GM18511 (cell line): ENCODE measurements at regions not wholly inside any gene's neighbourhood (a gene's known extent, or its start where the extent isn't known, plus 50 kb on each side); places are given as distances from the start of the nearest gene placed in this dataset.
A peak's percentile ranks its signal among the peaks of the same experiment; 100 is the strongest.
"Not testable (repeated sequence)": the region's sequence is repeated elsewhere in the genome, so short reads cannot be mapped to it uniquely, and the experiment has no call there.

Source experiments
- ATAC-seq: cut with Tn5 transposase; IDR thresholded peaks from one replicate; pipeline ENCODE4 v1.9.1; 2021; ENCODE audit warnings: mild to moderate bottlenecking, moderate library complexity; ENCODE audit not compliant: unreplicated experiment

DNA sequence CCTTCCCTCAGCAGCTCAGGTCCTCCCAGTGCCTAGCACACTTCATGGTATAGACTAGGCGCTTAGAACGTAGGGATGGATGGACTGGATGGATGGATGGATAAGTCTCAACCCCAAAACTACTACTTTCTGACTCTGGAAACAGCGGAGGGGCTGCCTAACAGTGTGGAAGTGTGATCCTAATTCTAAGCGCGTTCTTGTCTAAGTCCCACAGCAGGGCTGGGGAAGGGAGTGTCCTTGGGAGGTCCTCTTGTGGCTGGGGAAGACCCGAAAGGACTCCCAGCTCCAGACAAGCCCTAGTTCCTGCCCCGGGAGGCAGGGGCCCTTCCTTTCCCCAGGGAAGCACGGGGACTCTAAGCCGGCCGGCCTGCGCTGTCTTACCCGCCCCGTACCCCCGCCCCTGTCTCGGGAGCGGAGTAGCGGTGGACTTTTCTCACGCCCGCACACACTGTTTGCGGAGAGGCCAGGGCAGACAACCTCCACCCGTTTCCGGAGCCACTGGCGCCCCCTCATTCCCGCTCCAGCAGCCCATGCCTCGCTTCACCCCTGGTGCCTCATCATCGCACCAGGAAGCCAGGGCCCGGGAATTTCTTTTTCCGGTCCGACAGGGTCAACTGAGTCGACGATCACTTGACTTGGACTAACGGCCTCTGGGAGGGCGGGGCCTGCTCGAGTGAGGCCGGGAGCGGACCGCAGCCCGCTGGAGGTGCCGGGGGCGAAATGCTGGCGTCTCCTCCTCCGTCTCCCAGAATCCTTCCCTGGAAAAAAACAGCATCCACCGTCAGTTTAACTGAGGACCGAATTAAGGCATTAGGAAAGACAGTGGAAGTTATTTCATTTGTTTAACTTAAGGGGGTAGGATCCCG, 133.3 kb downstream of the TBC1D2B start:
- ATAC-seq: peak; percentile 63

DNA sequence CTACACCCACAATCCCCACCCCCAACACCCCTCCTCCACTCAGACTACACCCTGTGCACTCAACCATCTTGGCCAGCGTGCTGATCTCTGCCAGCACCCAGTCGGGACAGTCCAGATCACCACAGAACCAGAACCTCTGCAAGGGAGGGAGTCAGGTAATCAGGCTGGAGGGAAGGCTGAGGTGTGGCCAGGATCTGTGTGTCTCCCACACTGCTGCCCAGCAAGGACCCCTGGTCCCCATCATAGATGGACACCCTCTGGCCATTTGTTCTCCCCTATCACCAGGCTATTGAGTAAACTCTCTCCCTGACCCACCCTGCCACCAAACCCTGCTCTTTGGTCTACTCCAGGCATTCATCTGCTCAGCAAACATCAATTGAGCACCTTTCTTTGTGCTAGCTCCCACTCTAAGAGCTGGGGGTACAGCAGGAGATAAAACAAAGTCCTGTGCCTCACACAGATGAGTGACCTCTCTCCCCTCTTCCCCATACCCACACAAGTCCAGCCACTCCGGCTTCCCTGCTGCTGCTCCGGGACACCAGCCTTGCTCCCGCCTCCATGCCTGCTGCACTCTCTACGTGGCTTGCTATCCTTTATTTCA, 134.8 kb downstream of the TBC1D2B start:
- no peak for ATAC-seq

DNA sequence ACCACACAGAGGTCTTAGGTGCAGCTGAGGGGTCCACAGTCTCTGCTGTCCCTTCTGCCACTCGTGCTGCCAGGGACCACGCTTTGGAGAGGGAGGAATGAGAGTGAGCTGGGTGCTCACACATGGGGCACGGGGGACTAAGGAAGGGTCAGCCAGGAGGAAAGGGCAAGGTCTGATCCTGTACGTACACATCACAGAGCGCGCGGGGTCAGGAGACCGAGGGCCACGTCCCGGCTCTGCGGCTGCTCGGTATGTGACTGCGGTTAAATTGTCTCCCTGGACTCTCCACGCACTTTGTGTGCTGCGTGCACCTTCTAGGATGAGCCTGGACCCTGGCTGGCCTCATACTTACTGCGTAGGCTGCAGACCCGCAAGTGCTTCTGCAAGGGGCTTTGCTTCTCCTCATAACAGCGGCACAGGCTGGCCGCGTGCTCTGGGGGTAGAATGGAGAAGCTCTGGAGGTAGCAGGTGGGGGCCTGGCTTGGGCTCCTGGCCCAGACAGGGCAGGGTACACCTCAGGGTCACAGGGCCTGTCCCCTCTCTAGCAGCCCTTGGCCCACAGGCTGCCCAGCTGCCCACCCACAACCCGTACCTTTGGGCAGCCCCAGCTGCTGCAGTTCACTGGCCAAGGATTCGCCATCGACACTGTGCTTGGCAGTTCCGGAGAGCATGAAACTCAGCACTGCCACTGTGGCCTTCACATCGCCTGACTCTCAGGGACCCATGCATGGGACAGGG, 136.3 kb downstream of the TBC1D2B start:
- not testable (repeated sequence) for ATAC-seq

DNA sequence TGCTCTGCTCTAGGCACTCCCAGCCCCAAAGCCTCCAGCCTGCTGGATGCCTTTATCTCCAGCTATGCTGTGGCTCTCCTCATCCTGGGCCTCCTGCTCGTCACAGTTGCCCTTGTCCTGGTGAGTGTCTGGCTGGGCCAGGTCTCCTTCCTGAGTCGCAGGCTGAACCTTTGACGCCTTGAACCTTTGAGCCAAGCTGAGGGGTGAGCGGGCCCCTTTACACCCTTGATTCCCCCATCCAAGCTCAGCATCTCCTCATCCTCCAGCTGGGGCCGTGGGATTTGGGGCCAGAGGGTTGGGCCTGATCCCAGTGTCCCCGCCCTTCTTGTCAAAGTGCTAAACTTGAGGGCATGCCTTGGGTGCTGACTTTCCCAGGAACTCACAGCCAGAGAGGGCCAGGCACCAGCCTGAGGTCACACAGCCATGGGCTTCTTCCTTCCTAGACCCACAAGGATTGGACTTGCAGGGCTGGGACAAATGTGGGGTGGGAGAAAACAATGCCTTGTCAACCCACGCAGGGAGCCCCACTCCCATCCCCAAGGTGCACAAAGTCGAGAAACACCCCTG, 137.0 kb downstream of the TBC1D2B start:
- no peak for ATAC-seq

DNA sequence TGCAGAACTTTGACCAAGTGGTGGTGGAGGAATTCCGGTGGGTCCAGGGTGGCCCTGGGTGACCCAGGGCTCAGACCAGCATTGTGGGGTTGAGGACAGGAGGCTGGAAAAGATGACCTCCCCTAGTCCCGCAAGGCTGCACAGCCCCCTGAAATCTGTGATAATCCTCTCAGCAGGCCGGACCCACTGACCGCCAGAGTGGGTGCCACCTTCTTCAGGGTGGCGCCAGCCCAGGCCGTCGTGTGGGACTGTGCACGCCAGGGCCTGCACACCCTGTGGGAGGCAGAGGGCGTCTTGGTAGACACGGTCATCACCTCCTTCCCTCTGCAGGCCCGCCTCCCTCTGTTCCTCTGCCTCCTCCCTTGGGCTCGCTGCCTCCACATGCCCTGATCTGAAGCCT, 137.7 kb downstream of the TBC1D2B start:
- no peak for ATAC-seq

DNA sequence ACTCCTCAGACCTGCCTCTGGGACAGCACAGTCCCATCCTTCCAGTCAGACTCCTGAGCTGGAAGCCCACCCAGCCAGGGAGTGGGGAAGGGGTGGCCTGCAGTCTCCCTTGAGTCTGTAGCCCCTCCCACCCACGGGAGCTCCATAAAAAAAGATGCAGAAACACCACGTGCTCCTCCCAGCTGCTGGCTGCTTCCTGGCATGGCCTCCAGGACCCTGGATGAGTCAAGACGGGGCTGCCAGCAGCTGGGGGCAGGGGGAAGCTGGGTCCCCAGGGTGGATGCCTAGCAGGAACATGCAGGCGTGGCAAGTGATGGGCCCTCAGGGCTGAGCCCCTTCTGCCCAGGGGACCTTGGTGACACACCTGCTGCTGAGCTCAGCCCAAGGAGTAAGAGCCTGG, 138.5 kb downstream of the TBC1D2B start:
- ATAC-seq: not testable (repeated sequence)

DNA sequence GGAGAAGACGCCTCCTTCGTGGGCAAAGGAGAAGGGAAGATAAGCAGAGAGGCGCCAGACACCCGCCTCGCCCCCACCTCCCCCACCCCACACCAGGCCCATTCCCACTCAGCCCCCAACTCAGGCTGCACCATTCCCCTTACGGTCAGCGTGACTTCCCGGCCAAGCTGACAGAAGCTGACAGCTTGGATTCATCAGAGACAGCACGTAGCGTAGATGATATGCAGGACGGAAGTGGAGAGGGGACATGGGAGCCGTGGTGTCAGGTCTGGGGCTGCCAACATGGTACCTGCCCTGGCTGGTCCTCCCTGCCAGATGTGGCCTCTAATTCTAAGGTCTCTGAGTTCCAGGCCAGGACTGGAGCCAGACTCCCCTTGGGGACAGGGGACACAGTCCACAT, 139.0 kb downstream of the TBC1D2B start:
- ATAC-seq: not testable (repeated sequence)

DNA sequence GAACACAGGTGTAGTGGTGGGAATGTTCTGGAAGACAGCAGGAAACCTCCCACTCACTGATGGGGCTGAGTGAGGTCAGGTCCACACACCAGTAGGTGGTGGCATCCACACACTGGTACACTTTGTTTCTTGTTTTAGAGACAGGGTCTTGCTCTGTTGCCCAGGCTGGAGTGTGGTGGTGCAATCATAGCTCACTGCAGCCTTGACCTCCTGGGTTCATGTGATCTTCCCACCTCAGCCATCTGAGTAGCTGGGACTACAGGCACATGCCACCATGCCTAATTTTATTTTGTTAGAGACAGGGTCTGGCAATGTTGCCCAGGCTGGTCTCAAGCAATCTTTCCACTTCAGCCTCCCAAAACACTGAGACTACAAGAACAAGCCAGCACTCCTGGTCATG, 140.9 kb downstream of the TBC1D2B start:
- not testable (repeated sequence) for ATAC-seq

DNA sequence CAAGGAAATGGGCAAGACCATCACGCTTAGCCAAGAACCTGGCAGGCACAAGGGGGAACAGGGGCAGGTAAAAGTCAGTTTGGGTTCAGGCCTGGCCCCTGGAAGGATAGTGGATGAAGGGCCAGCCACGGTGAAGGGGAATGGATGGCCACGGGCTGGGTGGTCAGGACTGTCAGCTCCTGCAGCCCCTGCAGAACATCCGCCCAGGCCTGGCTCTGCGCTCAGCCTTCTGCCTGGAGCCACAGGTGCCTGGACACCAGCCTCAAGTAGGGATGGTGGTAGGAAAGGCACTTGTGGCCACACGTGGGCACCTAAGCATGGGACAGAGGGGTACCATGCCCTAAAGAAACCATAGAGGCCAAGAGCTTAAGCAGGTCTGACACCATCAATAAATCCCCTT, 143.0 kb downstream of the TBC1D2B start:
- ATAC-seq: not testable (repeated sequence)

DNA sequence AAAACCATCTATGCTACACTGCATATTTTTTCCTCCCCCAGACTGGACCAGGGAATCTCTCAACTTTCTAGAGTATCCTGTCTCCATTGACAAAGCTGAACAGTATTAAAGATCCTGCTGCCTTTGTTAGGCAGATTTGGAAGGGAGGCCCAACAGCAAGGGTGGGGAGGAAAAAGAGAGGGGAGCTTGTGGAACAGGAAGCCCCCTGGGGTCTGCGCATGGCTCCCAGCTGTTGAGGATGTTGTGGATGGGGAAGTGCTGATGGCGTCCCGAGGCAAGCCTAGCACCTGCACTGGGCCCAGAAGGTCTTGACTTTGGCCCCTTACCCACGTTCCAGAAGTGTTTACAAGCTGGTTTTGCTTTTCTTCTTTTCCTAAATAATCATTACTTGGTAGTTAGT, 146.6 kb downstream of the TBC1D2B start:
- ATAC-seq: not testable (repeated sequence)

DNA sequence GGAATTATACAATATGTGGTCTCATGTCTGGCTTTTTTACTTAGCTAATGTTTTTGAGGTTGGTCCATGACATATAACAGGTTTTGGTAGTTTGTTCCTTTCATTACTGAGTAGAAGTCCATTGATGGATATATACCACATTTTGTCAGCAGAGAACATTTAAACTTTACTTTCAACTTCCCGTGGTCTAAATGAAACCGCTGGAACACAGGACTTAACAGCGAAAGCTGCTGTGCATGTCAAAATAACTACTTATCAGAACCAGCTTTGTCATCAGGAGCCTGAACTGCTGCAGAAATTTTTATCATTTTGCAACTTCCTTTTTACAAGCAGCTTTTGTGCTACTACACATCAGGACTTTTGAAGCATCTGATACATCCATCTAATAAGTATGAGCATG, 147.0 kb downstream of the TBC1D2B start:
- ATAC-seq: not testable (repeated sequence)

DNA sequence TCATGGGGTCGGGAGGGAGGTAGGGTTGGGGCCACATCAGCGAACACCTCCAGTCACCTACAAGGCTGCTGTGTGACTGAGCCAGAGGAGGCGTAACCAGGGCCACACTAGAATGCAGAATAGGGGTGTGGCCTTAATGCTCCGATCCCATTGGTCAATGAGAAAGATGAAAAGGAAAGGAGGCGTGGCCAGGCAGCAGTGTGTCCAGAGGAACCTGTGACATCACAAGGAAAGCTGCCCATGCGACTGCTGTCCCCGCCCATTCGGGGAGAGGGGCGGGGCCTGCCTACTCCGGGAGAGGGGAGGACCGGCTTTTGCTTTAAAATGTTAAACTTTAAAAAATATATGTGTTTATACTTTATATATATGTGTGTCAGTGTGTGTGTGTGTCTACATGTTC, 150.7 kb downstream of the TBC1D2B start:
- not testable (repeated sequence) for ATAC-seq

DNA sequence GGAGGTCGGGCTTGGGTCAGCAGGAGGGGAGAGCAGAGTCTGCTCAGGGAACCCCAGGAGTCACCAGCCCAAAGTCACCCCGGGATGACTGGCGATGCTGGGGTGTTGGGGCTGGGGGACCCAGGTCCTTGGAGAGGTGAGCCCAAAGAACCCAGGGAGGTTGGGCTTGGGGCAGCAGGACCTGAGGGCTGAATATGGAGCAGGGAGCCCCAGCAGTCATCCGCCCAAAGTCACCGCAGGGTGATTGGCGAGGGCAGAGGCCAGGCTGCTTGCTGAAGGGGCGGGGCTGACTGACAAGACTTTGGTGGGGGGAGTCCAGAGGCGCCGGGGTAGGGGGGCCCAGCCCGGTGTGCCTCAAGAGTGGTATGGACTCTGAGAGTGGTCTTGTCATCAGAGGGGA, 151.2 kb downstream of the TBC1D2B start:
- ATAC-seq: not testable (repeated sequence)

DNA sequence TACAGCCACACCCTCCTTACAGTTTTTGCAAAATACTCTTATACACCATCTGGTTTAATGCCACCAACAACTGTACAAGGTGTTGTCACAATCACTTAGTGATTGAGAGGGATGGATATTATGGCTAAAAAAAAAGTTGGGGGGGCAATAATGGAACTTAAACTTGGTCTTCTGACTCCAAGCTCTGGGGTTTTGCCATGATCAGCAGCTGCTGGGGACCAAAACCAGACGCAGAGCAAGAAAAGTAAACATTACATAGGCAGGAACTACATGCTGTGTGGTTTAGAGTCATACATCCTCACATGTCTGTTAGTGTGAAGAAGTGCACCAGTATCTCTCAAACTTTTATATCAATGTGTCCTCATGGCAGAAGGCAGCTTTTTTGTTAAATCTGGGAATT, 152.4 kb downstream of the TBC1D2B start:
- ATAC-seq: not testable (repeated sequence)

DNA sequence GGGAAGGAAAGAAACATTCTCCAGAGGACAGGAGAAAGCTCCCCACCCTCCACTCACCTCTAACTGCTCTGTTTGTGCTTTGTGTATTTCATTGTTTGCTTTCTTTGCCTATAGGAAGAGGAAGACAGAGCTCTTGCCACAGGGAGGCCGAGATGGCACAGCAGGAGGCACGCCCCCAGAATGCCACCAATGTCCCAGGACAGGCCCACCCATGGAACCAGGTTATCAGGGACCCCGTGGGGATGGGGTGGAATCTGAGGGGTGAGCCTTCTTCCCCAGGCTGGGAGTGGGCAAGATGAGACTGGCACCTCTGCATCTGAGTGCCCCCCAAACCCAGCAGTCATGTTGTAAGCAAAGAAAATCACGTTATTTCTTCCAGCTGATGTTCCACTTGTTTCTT, 155.8 kb downstream of the TBC1D2B start:
- no peak for ATAC-seq

DNA sequence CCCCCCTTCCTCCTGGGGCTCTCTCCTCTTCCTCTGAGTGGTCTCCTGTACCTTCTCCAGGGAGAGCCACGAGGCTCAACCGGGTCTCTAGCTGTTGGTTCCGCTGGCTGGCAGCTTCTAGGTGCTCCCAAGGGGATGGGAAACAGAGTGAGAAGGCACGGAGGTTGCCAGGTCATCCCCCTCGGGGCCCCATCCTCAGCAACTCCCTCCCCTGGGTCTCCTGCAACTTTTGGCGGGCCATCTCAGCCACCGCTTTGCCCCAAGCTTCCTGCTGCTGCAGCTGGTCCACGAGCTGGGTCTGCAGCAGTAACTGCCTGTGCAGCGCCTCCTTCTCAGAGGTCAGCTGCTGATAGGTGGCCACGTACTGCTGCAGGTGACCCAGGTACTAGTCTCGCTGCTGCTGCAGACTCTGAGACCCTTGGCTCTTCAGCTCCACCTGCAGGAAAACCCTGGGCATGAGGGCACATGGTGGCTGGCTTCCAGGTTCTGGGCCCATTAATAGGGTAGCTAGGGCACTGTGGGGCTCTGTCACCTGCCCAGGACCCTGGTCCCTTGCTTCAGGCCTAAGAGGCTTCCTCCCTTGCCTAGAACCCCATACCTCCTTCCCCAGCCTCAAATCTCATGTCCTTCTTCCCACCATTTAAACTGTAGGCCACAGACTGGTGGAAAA, 160.4 kb downstream of the TBC1D2B start:
- ATAC-seq: not testable (repeated sequence)

DNA sequence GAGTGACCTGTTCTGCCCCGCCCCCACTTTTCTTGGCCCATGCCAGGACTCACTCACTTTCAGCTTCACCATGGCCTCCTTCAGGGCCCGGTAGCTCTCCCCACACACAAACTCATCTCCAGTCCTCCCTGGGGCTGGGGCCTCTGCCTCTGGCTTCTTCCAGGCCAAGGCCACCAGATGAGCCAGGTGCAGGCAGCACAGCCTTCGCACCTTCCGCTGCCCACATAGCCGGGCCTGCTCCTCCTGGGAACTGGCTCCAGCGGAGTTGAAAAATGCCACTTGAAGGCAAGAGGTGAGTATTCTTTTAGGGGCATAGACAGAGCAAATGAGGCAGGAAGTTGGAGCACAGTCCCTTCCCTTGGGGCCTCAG, 161.6 kb downstream of the TBC1D2B start:
- ATAC-seq: not testable (repeated sequence)

DNA sequence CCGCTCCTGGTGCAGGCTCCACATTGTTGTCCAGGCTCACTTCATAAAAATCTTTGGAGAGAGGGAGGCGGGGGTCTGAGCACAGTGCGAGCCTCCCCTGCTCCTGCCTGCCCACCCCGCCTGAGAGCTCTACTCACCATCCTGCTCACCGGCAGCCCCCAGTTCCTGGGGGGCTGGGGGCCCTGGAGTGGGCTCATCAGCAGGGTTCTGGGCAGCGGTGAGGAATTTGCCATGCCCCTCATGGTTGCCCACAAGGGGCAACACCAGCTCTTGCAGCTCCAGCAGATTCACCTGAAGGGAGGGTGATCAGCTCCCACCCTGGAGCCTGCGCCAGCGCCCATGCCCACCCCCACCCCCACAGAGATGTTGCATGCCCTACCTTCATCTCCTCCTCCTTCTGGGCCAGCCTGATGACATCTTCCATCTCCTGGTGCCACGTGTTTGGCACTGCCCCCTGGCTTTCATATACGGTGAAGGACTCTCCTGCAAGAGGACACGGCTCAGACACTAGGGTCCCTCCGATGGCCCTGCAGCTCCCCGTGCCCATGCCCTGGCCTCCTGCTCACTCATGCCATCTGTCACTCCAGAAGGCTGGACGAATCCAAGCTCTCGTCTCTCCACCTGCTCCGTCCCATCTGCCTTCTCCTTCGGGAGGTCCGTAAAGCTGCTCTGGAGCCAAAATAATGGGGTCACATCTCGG, 162.1 kb downstream of the TBC1D2B start:
- no peak for ATAC-seq

DNA sequence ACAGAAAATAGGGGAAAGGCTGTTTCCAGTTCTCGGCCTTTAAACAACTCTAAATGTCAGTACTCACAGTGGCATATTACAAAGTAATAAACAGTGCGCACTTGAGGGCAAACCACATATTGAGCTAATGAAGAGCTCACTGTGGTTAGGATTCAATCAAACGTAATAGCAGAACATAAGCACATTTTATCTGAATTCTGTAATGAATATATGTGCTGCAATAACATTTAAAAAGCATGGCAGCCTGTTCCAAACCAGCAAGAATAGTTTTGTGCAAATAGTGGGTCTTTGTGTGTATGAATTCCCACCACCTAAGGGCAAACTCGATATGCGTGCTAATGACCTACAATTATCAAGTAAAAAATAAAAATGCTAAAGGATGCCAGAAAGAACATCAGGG, 163.0 kb downstream of the TBC1D2B start:
- not testable (repeated sequence) for ATAC-seq
